ENCODE measurements at regions not wholly inside any gene's neighbourhood (a gene's known extent, or its start where the extent isn't known, plus 50 kb on each side); places are given as distances from the start of the nearest gene placed in this dataset.

- TF ChIP-seq, protein P1, sequence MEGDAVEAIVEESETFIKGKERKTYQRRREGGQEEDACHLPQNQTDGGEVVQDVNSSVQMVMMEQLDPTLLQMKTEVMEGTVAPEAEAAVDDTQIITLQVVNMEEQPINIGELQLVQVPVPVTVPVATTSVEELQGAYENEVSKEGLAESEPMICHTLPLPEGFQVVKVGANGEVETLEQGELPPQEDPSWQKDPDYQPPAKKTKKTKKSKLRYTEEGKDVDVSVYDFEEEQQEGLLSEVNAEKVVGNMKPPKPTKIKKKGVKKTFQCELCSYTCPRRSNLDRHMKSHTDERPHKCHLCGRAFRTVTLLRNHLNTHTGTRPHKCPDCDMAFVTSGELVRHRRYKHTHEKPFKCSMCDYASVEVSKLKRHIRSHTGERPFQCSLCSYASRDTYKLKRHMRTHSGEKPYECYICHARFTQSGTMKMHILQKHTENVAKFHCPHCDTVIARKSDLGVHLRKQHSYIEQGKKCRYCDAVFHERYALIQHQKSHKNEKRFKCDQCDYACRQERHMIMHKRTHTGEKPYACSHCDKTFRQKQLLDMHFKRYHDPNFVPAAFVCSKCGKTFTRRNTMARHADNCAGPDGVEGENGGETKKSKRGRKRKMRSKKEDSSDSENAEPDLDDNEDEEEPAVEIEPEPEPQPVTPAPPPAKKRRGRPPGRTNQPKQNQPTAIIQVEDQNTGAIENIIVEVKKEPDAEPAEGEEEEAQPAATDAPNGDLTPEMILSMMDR (IDR thresholded peaks at IDR 0.05) = no peak
- TF ChIP-seq POLR2AphosphoS5 (IDR thresholded peaks at IDR 0.05) = no peak
These were observed 193.7 kb downstream of the SPATA18 start for GRCh38 chr4:52244848-52245247.

Data from suprapubic skin (tissue), 3 donors.